Stomach (tissue), 4 donors: ENCODE measurements at regions not wholly inside any gene's neighbourhood (a gene's known extent, or its start where the extent isn't known, plus 50 kb on each side); places are given as distances from the start of the nearest gene placed in this dataset.

Experiments used
- CTCF ChIP-seq, 7 experiments: fragments of 450-650 bp in 4 of 7; fragments of 200-600 bp in 3 of 7; sonication (generic) in 3 of 7; IDR thresholded peaks; one replicate each; pipeline ENCODE4 v1.5.1; 2016 to 2019; ENCODE audit warnings: antibody characterized with exemption in 7 of 7, control low read depth in 2 of 7, mild to moderate bottlenecking in 1 of 7
- POLR2A ChIP-seq, 4 donors: fragments of 450-650 bp; IDR thresholded peaks; one replicate each; pipeline ENCODE4 v1.6.1; 2016; ENCODE audit warnings: antibody characterized with exemption in 4 of 4, control low read depth in 2 of 4, mild to moderate bottlenecking in 1 of 4, moderate library complexity in 1 of 4
- POLR2AphosphoS5 ChIP-seq, 3 donors: sonication (generic); formaldehyde crosslinking; IDR thresholded peaks; one replicate each; pipeline ENCODE4 v1.6.1; 2016; ENCODE audit warnings: antibody characterized with exemption in 3 of 3

GRCh38 chr3:110881069-110881468, 190.5 kb upstream of the NECTIN3 start:
- peak in 2 of 7 experiments; percentile 11 to 16 for TF ChIP-seq CTCF (IDR thresholded peaks at IDR 0.05)
- no peak for TF ChIP-seq POLR2A (IDR thresholded peaks at IDR 0.05)
- peak in 1 of 3 donors; percentile 13 for TF ChIP-seq POLR2AphosphoS5 (IDR thresholded peaks at IDR 0.05)
